ENCODE measurements at regions not wholly inside any gene's neighbourhood (a gene's known extent, or its start where the extent isn't known, plus 50 kb on each side); places are given as distances from the start of the nearest gene placed in this dataset.
A peak's percentile ranks its signal among the peaks of the same experiment; 100 is the strongest.
"Not testable (repeated sequence)": the region's sequence is repeated elsewhere in the genome, so short reads cannot be mapped to it uniquely, and the experiment has no call there.

- TF ChIP-seq CTCF (IDR thresholded peaks at IDR 0.05; ENCODE audit: extremely low read depth, insufficient read depth, missing control alignments), result no peak
- in situ Hi-C loops (cut with MboI; ENCODE audit: low pct_unique_long_range_greater_than_20kb, low sequenced_read_pairs, unreplicated experiment), result no loop called here
Observed at GRCh38 chr9:101814064-101814463, 75.6 kb upstream of the GRIN3A start.

DNA sequence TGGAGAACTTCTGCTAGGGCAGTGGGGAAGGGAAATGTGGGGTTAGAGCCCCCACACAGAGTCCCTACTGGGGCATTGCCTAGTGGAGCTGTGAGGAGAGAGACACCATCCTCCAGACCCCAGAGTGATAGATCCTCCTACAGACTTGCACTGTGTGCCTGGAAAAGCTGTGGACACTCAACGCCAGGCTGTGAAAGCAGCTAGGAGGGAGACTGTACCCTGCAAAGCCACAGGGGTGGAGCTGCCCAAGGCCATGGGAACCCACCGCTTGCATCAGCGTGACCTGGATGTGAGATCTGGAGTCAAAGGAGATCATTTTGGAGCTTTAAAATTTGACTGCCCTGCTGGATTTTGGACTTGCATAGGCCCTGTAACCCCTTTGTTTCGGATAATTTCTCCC is 69.4 kb upstream of the GRIN3A start:
- DNase-seq (ENCODE audit: low spot score); in situ Hi-C loops (cut with MboI; ENCODE audit: low pct_unique_long_range_greater_than_20kb, low sequenced_read_pairs, unreplicated experiment): not testable (repeated sequence)

More at GRCh38 chr9:101814064-101814463, 75.6 kb upstream of the GRIN3A start:
- DNase-seq (ENCODE audit: low spot score), result no peak

GRCh38 chr9:101796044-101796443 is 57.6 kb upstream of the GRIN3A start:
- in situ Hi-C loops (cut with MboI; ENCODE audit: low pct_unique_long_range_greater_than_20kb, low sequenced_read_pairs, unreplicated experiment), result no loop called here
- no peak for TF ChIP-seq CTCF (IDR thresholded peaks at IDR 0.05; ENCODE audit: extremely low read depth, insufficient read depth, missing control alignments)
- DNase-seq (ENCODE audit: low spot score), result no peak

- TF ChIP-seq CTCF (IDR thresholded peaks at IDR 0.05; ENCODE audit: extremely low read depth, insufficient read depth, missing control alignments), result no peak
- in situ Hi-C loops (cut with MboI; ENCODE audit: low pct_unique_long_range_greater_than_20kb, low sequenced_read_pairs, unreplicated experiment), result no loop called here
- DNase-seq (ENCODE audit: low spot score), result no peak
Observed at GRCh38 chr9:101795147-101795546, 56.7 kb upstream of the GRIN3A start.

GRCh38 chr9:101792475-101792874 is 54.0 kb upstream of the GRIN3A start:
- in situ Hi-C loops (cut with MboI; ENCODE audit: low pct_unique_long_range_greater_than_20kb, low sequenced_read_pairs, unreplicated experiment), result no loop called here
- no peak for DNase-seq (ENCODE audit: low spot score)
- TF ChIP-seq CTCF (IDR thresholded peaks at IDR 0.05; ENCODE audit: extremely low read depth, insufficient read depth, missing control alignments), result no peak

- in situ Hi-C loops (cut with MboI; ENCODE audit: low pct_unique_long_range_greater_than_20kb, low sequenced_read_pairs, unreplicated experiment), result no loop called here
- TF ChIP-seq CTCF (IDR thresholded peaks at IDR 0.05; ENCODE audit: extremely low read depth, insufficient read depth, missing control alignments), result peak; percentile 55
- no peak for DNase-seq (ENCODE audit: low spot score)
Observed at GRCh38 chr9:101791938-101792337, 53.5 kb upstream of the GRIN3A start.

- no peak for DNase-seq (ENCODE audit: low spot score)
- in situ Hi-C loops (cut with MboI; ENCODE audit: low pct_unique_long_range_greater_than_20kb, low sequenced_read_pairs, unreplicated experiment), result no loop called here
- no peak for TF ChIP-seq CTCF (IDR thresholded peaks at IDR 0.05; ENCODE audit: extremely low read depth, insufficient read depth, missing control alignments)
Observed at GRCh38 chr9:101791533-101791932, 53.1 kb upstream of the GRIN3A start.

Measured in GM13977 (cell line).